Mucosa of rectum (tissue), 2 donors: ENCODE measurements at regions not wholly inside any gene's neighbourhood (a gene's known extent, or its start where the extent isn't known, plus 50 kb on each side); places are given as distances from the start of the nearest gene placed in this dataset.

ENCODE experiments used
- H3K27ac ChIP-seq, 2 donors: one replicate each; pipeline ENCODE4 v1.7.0; 2013; ENCODE audit warnings: inconsistent platforms in 2 of 2, low read depth in 2 of 2, low read length in 2 of 2
- H3K27me3 ChIP-seq, 2 donors: one replicate each; pipeline ENCODE4 v1.7.0; 2013; ENCODE audit warnings: low read length in 2 of 2; ENCODE audit not compliant: control insufficient read depth in 2 of 2, insufficient read depth in 2 of 2
- H3K36me3 ChIP-seq, 2 donors: one replicate each; pipeline ENCODE4 v1.7.0; 2013; ENCODE audit warnings: low read length in 2 of 2; ENCODE audit not compliant: control insufficient read depth in 2 of 2, insufficient read depth in 2 of 2
- H3K4me1 ChIP-seq, 2 donors: one replicate each; pipeline ENCODE4 v1.7.0; 2013; ENCODE audit warnings: low read length in 2 of 2, mild to moderate bottlenecking in 1 of 2; ENCODE audit not compliant: control insufficient read depth in 2 of 2, insufficient read depth in 2 of 2
- H3K4me3 ChIP-seq, 2 donors: one replicate each; pipeline ENCODE4 v1.7.0; 2013; ENCODE audit warnings: low read length in 2 of 2
- H3K9ac ChIP-seq, 2 donors: one replicate each; pipeline ENCODE4 v1.7.0; 2013; ENCODE audit warnings: low read length in 2 of 2, low read depth in 1 of 2, mild to moderate bottlenecking in 1 of 2
- H3K9me3 ChIP-seq, 2 donors: one replicate each; pipeline ENCODE4 v1.7.0; 2013; ENCODE audit warnings: low read length in 2 of 2; ENCODE audit not compliant: control insufficient read depth in 2 of 2
- donor health status: healthy.
- donor health status: Normal muscosa, but diverticular disease.

DNA sequence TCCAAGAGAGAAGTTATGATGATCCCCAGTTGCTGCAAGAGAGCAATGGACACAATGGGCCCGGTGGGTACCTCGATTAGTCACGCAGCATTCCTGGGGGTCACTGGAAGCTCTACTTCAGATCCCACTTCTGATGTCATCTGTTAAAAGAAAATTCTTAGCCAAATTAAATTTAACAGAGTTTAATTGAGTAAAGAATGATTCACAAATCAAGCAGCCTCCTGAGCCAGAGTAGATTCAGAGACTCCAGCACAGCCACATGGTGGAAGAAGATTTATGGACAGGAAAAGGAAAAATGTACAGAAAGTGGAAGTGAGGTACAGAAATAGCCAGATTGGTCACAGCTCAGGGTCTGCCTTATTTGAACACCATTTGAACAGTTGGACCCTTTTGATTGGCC lies 107.5 kb downstream of the SPTSSA start:
- H3K27ac ChIP-seq: no peak overlapping the region
- no peaks in the 10 kb centered on the region for H3K9me3 ChIP-seq
- H3K27me3 ChIP-seq: no peaks in the 10 kb centered on the region
- H3K9ac ChIP-seq: no peak overlapping the region
- H3K4me1 ChIP-seq: peaks cover 0 to 3% of the 10 kb centered on the region in 2 donors
- no peak overlapping the region for H3K4me3 ChIP-seq
- H3K36me3 ChIP-seq: no peaks in the 10 kb centered on the region

DNA sequence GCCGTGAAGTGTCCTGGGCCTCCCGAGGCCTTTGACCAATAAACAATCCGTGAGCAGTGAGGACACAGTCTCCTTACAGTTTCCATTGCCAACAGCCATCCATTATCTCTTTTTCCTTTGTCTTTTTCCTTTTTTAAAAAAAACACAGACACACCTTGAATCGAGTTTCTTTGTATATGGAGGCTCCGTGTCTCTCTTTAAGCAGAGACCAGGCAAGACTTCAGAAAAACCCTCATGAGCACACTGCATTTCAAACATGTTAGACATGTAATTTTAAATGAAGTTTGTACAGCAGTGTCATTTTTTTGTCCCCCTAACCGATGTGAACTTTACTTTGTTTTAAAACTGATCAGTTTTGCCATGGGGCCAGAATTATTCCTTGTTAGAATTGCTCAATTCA lies 111.1 kb downstream of the SPTSSA start:
- Histone ChIP-seq H3K4me3 (no peak overlapping the region), H3K4me1 (no peaks in the 10 kb centered on the region), H3K27ac (no peak overlapping the region), H3K36me3 (no peaks in the 10 kb centered on the region), H3K9me3 (no peaks in the 10 kb centered on the region), H3K27me3 (no peaks in the 10 kb centered on the region), H3K9ac (no peak overlapping the region)

DNA sequence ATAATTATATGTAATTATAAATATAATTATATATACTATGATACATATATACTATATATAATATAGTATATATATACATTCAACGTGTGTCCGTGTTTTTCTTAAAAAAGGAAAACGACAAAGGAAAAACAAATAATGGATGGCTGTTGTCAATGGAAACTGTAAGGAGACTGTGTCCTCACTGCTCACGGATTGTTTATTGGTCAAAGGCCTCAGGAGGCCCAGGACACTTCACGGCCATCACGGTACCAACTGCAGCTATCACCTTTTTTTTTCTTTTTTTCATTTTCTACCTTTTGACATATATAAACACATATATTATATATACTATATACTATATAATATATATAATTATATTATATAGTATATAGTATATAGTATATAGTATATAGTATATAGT lies 113.4 kb downstream of the SPTSSA start:
- Histone ChIP-seq H3K4me3 (no peak overlapping the region), H3K27me3 (no peaks in the 10 kb centered on the region), H3K36me3 (no peaks in the 10 kb centered on the region)

DNA sequence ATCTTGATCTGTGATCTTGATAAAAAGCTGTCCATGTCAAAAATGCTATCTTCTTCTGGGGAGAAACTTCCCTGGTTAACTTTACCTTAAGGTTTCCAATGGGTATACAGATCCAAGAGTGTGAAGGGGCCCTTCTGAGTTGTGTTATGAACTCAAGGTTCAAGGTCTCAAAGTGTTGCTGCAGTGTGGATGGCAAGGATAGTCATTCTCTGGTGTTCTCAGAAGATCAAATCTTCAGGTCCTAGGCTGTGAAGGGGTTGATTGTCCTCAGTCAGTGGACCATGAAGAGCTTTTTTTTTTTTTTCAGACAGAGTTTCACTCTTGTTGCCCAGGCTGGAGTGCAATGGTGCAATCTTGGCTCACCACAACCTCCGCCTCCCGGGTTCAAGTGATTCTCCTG lies 114.4 kb downstream of the SPTSSA start:
- no peak overlapping the region for H3K4me3 ChIP-seq
- no peaks in the 10 kb centered on the region for H3K4me1 ChIP-seq
- H3K9ac ChIP-seq: no peak overlapping the region
- no peaks in the 10 kb centered on the region for H3K9me3 ChIP-seq
- no peaks in the 10 kb centered on the region for H3K27me3 ChIP-seq
- H3K27ac ChIP-seq: no peak overlapping the region
- no peaks in the 10 kb centered on the region for H3K36me3 ChIP-seq

More for the DNA sequence above, 113.4 kb downstream of the SPTSSA start:
- Histone ChIP-seq H3K4me1 (no peaks in the 10 kb centered on the region), H3K9me3 (no peaks in the 10 kb centered on the region), H3K9ac (no peak overlapping the region), H3K27ac (no peak overlapping the region)

DNA sequence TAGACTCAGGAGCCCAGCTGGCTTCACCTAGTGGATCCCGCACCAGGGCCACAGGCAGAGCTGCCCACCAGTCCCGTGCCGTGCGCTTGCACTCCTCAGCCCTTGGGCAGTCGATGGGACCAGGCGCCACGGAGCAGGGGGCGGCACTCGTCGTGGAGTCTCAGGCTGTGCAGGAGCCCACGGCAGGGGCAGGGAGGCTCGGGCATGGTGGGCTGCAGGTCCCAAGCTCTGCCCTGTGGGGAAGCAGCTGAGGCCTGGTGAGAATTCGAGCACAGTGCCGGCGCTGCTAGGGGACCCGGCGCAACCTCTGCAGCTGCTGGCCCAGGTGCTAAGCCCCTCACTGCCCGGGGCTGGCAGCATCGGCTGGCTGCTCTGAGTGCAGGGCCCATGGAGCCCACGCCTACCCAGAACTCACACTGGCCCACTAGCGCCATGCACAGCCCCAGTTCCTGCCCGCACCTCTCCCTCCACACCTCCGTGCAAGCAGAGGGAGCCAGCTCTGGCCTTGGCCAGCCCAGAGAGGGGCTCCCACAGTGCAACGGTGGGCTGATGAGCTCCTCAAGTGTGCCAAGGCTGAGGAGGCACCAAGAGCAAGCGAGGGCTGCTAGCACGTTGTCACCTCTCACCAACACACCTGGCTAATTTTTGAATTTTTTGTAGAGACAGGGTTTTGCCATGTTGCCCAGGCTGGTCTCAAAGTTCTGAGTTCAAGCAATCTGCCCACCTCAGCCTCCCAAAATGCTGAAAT lies 116.1 kb downstream of the SPTSSA start:
- no peaks in the 10 kb centered on the region for H3K27me3 ChIP-seq

DNA sequence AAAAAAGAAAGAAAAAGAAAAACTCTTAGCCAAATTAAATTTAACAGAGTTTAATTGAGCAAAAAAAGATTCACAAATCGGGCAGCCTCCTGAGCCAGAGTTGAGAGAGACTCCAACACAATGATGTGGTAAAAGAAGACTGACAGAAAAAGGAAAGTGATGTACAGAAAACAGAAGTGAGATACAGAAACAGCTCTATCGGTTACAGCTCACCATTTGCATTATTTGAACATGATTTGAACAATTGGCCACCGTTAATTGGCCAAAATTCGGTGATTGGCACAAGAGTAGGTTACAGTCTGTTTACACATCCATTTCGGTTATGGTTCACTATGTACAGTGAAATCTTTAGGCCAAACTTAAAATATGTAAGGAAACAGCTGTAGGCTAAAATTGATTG lies 117.7 kb downstream of the SPTSSA start:
- Histone ChIP-seq H3K9me3 (no peaks in the 10 kb centered on the region), H3K9ac (no peak overlapping the region), H3K4me1 (no peaks in the 10 kb centered on the region), H3K4me3 (no peak overlapping the region), H3K27me3 (no peaks in the 10 kb centered on the region), H3K27ac (no peak overlapping the region), H3K36me3 (no peaks in the 10 kb centered on the region)

More for the DNA sequence above, 116.1 kb downstream of the SPTSSA start:
- Histone ChIP-seq H3K36me3 (no peaks in the 10 kb centered on the region), H3K4me1 (no peaks in the 10 kb centered on the region), H3K27ac (no peak overlapping the region), H3K9ac (no peak overlapping the region), H3K9me3 (no peaks in the 10 kb centered on the region), H3K4me3 (no peak overlapping the region)

DNA sequence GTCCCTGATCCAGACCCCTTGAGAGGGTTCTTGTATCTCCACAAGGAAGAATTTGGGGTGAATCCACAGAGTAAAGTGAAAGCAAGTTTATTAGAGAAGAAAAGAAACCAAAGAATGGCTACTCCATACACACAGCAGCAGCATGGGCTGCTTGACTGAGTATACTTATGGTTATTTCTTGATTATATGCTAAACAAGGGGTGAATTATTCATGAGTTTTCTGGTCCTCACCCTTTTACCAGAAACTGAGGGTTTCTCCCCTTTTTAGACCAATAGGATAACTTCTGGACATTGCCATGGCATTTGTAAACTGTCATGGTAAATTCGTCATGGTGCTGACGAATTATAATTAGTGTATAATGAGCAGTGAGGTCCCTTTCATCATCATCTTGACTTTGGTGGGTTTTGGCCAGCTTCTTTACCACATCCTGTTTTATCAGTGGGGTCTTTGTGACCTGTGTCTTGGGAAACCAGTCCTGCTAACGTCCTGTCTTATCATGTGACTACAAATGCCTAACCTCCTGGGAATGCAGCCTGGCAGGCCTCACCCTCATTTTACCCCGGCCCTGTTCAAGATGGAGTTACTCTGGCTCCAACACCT lies 121.9 kb downstream of the SPTSSA start:
- no peaks in the 10 kb centered on the region for H3K4me1 ChIP-seq
- H3K9me3 ChIP-seq: no peaks in the 10 kb centered on the region
- no peaks in the 10 kb centered on the region for H3K36me3 ChIP-seq
- H3K9ac ChIP-seq: no peak overlapping the region
- H3K27me3 ChIP-seq: no peaks in the 10 kb centered on the region
- no peak overlapping the region for H3K4me3 ChIP-seq
- H3K27ac ChIP-seq: no peak overlapping the region

DNA sequence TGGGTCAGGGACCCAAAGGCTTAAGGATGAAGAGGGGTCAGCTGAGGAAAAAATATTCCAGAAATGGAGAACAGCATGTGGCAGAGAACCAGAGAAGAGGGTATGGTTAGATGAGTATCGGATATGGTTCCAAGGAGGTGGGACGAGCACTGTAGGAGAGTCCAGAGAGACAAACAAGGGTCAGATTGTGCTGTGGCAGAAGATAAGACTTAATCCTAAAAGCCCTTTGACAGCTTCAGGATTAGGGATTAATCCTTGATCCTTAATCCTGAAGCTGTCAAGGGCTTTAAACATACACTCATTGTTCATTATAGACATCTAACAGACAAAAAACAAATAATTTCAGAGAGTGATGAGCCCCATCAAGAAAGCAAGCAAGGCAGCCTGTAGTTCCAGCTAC lies 124.0 kb downstream of the SPTSSA start:
- Histone ChIP-seq H3K36me3 (no peaks in the 10 kb centered on the region), H3K9me3 (no peaks in the 10 kb centered on the region), H3K27ac (no peak overlapping the region), H3K27me3 (no peaks in the 10 kb centered on the region), H3K4me3 (no peak overlapping the region), H3K9ac (no peak overlapping the region), H3K4me1 (no peaks in the 10 kb centered on the region)

DNA sequence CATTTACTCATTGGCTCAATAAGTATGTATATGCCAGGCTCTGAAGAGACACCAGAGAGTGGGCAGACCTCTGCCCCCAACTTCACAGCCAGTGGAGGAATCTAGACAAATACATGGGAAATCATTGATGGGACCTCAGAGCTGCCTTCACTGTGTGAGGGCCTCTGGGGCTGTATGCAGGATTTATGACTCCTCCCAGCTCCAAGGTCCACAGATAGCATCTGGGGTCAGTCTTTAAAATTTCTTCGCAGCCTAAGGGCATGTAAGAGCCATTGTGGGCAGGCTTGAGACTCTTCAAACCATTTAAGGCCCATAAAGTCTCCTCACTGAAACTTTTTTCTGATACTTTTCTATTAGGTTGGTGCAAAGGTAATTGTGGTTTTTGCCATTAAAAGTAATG lies 125.5 kb downstream of the SPTSSA start:
- Histone ChIP-seq H3K4me1 (peaks cover 10 to 12% of the 10 kb centered on the region in 2 donors), H3K9me3 (no peaks in the 10 kb centered on the region), H3K4me3 (no peak overlapping the region), H3K27ac (no peak overlapping the region), H3K27me3 (no peaks in the 10 kb centered on the region), H3K36me3 (no peaks in the 10 kb centered on the region), H3K9ac (no peak overlapping the region)

DNA sequence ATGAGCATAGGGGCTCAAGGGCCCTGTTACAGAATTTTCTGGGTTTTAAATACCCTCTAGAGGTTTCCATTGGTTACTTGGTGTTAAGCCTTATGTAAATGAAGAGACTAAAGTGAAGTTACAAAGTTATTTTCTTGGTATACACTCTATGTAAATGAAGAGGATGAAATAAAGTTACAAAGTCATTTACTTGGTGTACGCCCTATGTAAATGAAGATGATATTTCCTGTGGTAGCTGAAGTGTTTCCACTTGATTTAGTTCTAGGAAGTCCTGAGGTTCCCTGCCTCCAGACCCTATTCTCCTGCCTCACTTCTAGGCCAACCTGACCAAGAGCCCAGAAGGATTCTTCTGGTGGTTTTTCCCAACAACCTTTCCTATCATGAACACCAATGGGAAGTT lies 126.1 kb downstream of the SPTSSA start:
- Histone ChIP-seq H3K4me1 (peaks cover 10 to 16% of the 10 kb centered on the region in 2 donors), H3K4me3 (no peak overlapping the region), H3K9me3 (no peaks in the 10 kb centered on the region), H3K36me3 (no peaks in the 10 kb centered on the region), H3K9ac (no peak overlapping the region), H3K27ac (no peak overlapping the region), H3K27me3 (no peaks in the 10 kb centered on the region)
